ENCODE measurements at regions not wholly inside any gene's neighbourhood (a gene's known extent, or its start where the extent isn't known, plus 50 kb on each side); places are given as distances from the start of the nearest gene placed in this dataset.

DNA sequence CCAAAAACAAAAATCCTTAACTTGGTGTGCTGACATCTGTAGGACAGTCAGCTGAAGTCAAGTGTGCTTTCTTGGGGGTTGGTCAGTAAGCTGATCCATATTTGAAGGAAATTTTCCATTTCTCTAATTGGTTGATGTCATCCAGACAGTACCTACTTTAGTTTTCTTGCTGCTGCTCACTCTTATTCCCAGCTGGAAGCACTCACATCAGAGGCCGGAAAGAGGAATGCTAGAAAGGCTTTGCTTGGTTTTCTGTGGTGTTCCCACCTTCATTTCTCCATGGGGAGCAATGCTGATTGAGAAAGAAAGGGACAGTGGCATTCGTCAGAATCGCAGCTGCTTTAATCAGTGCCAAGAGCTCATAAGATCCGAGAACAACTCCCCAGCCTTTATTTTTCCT, 227.0 kb downstream of the C4orf33 start:
- WGBS (ENCODE audit: insufficient coverage): no CpG with 5 or more reads among the region's 4 CpGs
- Histone ChIP-seq H3K27me3 (ENCODE audit: control insufficient read depth, insufficient read depth, low read length) (no peaks in the 10 kb centered on the region), H3K9me3 (ENCODE audit: control insufficient read depth, insufficient read depth, low read length) (no peaks in the 10 kb centered on the region), H3K36me3 (ENCODE audit: control insufficient read depth, insufficient read depth, low read length) (no peaks in the 10 kb centered on the region), H3K4me1 (ENCODE audit: control insufficient read depth, insufficient read depth, low read length) (no peaks in the 10 kb centered on the region), H3K4me3 (ENCODE audit: low read depth, low read length) (no peak overlapping the region), H3K27ac (ENCODE audit: low read depth, low read length) (no peak overlapping the region)
- peak in 1 of 6 donors; percentile 28 for DNase-seq (ENCODE audit: low read depth in 4 of 6, low spot score in 6 of 6)

DNA sequence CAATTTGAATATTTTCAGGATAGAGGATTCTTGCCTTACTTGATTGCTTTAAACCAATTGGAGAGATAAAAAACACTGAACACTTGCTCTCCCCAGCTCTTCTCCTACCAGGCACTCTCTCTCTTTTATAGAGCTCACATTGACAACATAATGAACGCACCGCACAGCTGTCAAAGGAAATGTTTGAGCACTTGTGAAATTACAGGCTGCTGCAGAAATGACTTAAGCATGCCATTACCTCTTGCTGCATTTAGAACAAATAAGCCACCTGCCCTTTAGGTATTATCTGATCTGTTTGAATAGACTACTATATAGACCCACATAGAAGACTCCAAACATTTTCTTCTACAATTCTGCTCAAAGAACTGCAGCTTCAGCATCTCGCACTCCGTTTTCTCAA, 227.7 kb downstream of the C4orf33 start:
- DNase-seq (ENCODE audit: low read depth in 4 of 6, low spot score in 6 of 6): peak in 2 of 6 donors; percentile 19 to 87
- no peaks in the 10 kb centered on the region for H3K36me3 ChIP-seq (ENCODE audit: control insufficient read depth, insufficient read depth, low read length)
- no peaks in the 10 kb centered on the region for H3K9me3 ChIP-seq (ENCODE audit: control insufficient read depth, insufficient read depth, low read length)
- no peaks in the 10 kb centered on the region for H3K4me1 ChIP-seq (ENCODE audit: control insufficient read depth, insufficient read depth, low read length)
- 49% methylated on average over 2 of the region's 4 CpGs for WGBS (ENCODE audit: insufficient coverage)
- H3K4me3 ChIP-seq (ENCODE audit: low read depth, low read length): no peak overlapping the region
- no peaks in the 10 kb centered on the region for H3K27me3 ChIP-seq (ENCODE audit: control insufficient read depth, insufficient read depth, low read length)
- H3K27ac ChIP-seq (ENCODE audit: low read depth, low read length): no peak overlapping the region

DNA sequence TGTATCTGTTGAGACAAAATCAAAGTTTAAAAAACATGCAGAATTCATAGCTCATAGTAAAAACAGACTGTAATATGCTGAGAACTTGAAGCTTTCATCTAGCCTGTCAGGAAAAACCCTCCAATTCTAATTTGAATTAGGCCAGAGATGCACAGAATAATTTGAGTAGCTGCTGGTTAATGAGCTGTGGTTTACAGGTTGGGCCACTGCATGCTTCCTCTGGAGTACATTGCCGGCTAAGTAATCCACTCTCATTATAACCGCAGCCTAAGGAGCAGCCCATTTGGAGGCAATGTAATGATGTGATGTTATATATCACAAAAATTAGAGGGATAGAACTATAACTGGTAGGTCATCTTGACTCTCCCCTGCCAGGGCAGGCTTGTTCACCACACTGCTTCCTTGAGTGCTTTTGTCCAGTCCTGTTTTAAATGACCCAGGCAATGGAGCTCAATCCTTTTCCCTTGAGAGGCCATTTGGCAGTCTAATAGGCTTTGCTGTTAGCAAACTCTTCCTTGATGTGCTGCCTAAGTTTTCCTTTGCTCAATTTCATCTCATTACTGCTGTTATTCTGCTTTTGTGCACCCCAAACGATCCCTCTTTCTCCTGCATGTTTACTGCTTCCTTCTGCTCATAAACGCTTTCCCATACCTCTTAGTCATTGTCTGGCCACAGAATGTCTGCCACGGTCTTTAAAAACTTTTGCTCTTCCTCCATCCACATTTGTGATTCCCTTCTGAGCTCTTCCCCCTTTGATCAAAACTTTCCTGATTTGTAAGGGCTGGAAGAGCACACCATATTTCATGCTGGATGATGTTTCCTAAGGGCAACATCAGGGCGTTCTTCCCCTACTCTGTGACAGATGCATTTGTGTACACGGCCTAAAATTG, 230.9 kb downstream of the C4orf33 start:
- H3K27ac ChIP-seq (ENCODE audit: low read depth, low read length): no peak overlapping the region

DNA sequence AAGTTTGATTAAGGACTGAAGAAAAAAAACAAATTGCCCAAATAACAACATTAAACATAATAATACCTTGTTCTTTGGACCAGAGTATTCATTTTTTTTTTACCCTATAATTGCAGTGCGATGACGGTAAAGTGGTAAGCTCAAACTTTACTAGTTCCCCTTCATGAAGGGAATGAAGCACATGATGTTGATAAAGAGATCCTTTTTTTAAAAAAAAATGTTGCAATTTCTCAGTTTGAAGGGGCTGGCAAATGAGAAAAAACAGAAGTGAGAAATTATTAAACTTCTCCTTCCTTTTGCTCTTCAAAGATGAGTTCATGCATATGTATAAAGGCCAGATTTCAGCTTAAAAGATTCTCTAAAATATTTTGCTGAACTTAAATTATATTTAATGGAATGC, 231.7 kb downstream of the C4orf33 start:
- Histone ChIP-seq H3K4me3 (ENCODE audit: low read depth, low read length) (no peak overlapping the region), H3K27ac (ENCODE audit: low read depth, low read length) (no peak overlapping the region)
- no peak for DNase-seq (ENCODE audit: low read depth in 4 of 6, low spot score in 6 of 6)

More for the DNA sequence above, 230.9 kb downstream of the C4orf33 start:
- H3K4me1 ChIP-seq (ENCODE audit: control insufficient read depth, insufficient read depth, low read length): no peaks in the 10 kb centered on the region
- H3K4me3 ChIP-seq (ENCODE audit: low read depth, low read length): no peak overlapping the region
- no peaks in the 10 kb centered on the region for H3K36me3 ChIP-seq (ENCODE audit: control insufficient read depth, insufficient read depth, low read length)
- no peaks in the 10 kb centered on the region for H3K9me3 ChIP-seq (ENCODE audit: control insufficient read depth, insufficient read depth, low read length)
- peak in 1 of 6 donors; percentile 85 for DNase-seq (ENCODE audit: low read depth in 4 of 6, low spot score in 6 of 6)
- no peaks in the 10 kb centered on the region for H3K27me3 ChIP-seq (ENCODE audit: control insufficient read depth, insufficient read depth, low read length)
- WGBS (ENCODE audit: insufficient coverage): 36% methylated on average over 5 of the region's 7 CpGs

DNA sequence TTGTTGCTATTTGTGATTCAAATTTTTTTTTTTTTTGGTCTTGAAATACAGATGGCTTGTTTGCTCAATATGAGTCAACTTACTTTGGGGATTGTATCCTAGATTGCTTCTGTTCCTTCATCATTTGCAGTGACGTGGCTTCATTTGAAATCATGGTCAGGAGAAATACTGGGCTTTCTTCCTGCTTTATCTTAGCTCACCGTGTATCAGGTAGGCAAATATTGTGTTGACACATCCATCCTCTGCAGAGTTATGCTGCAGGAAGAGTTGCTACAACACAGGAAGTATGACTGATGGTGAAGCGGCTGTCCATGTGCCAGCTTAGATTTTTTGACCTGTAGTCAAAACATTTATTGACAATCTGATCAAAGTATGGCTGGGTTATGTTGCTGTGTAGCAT, 232.2 kb downstream of the C4orf33 start:
- Histone ChIP-seq H3K4me3 (ENCODE audit: low read depth, low read length) (no peak overlapping the region), H3K36me3 (ENCODE audit: control insufficient read depth, insufficient read depth, low read length) (no peaks in the 10 kb centered on the region), H3K9me3 (ENCODE audit: control insufficient read depth, insufficient read depth, low read length) (no peaks in the 10 kb centered on the region), H3K4me1 (ENCODE audit: control insufficient read depth, insufficient read depth, low read length) (no peaks in the 10 kb centered on the region), H3K27ac (ENCODE audit: low read depth, low read length) (no peak overlapping the region), H3K27me3 (ENCODE audit: control insufficient read depth, insufficient read depth, low read length) (no peaks in the 10 kb centered on the region)
- no peak for DNase-seq (ENCODE audit: low read depth in 4 of 6, low spot score in 6 of 6)
- WGBS (ENCODE audit: insufficient coverage): 93% methylated on average over 3 of the region's 3 CpGs

More for the DNA sequence above, 231.7 kb downstream of the C4orf33 start:
- no peaks in the 10 kb centered on the region for H3K36me3 ChIP-seq (ENCODE audit: control insufficient read depth, insufficient read depth, low read length)
- no CpG with 5 or more reads among the region's 2 CpGs for WGBS (ENCODE audit: insufficient coverage)
- H3K27me3 ChIP-seq (ENCODE audit: control insufficient read depth, insufficient read depth, low read length): no peaks in the 10 kb centered on the region
- no peaks in the 10 kb centered on the region for H3K4me1 ChIP-seq (ENCODE audit: control insufficient read depth, insufficient read depth, low read length)
- H3K9me3 ChIP-seq (ENCODE audit: control insufficient read depth, insufficient read depth, low read length): no peaks in the 10 kb centered on the region

DNA sequence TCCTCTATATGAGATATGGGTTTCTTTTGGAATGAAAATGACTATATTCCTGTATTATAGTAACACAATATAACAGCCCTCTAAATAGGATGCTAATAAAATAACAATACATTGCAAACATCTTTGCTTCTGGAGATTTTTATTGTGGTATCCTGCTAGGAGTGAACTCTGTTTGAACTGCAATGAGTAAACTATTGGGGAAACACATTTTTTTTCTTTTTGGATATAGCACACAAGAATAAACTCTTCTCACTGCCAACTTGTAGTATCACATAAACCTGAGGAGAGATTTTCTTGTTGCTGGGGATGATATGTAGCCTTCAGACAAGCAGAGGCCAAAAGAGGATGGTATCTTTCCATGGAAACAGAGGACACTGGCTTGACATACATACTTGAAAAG, 238.2 kb downstream of the C4orf33 start:
- no peaks in the 10 kb centered on the region for H3K36me3 ChIP-seq (ENCODE audit: control insufficient read depth, insufficient read depth, low read length)
- H3K4me1 ChIP-seq (ENCODE audit: control insufficient read depth, insufficient read depth, low read length): no peaks in the 10 kb centered on the region
- no peak overlapping the region for H3K27ac ChIP-seq (ENCODE audit: low read depth, low read length)
- no peaks in the 10 kb centered on the region for H3K9me3 ChIP-seq (ENCODE audit: control insufficient read depth, insufficient read depth, low read length)
- peak in 1 of 6 donors; percentile 47 for DNase-seq (ENCODE audit: low read depth in 4 of 6, low spot score in 6 of 6)
- no peaks in the 10 kb centered on the region for H3K27me3 ChIP-seq (ENCODE audit: control insufficient read depth, insufficient read depth, low read length)
- H3K4me3 ChIP-seq (ENCODE audit: low read depth, low read length): no peak overlapping the region

DNA sequence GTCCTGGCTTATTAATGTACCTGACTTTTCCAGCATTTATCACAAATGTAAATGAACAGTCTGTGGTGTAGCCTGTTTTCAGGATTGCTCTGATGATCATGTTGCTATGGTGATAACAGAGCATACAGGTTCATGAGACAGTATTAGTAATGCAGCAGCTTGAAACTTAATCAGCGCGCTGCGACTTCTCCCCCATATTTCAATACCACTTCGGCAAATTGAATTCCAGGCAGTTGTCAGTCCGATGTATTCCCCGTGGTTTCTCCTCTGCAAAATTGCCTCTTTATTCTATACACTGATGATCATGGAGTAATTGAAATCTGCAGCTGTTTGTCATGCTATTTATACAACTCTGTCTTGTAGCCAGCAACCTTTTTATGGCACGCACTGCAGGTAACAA, 239.3 kb downstream of the C4orf33 start:
- peak in 3 of 6 donors; percentile 39 to 95 (median 58) for DNase-seq (ENCODE audit: low read depth in 4 of 6, low spot score in 6 of 6)
- no peaks in the 10 kb centered on the region for H3K9me3 ChIP-seq (ENCODE audit: control insufficient read depth, insufficient read depth, low read length)
- no peak overlapping the region for H3K4me3 ChIP-seq (ENCODE audit: low read depth, low read length)
- no peaks in the 10 kb centered on the region for H3K36me3 ChIP-seq (ENCODE audit: control insufficient read depth, insufficient read depth, low read length)
- WGBS (ENCODE audit: insufficient coverage): no CpG with 5 or more reads among the region's 7 CpGs
- no peaks in the 10 kb centered on the region for H3K4me1 ChIP-seq (ENCODE audit: control insufficient read depth, insufficient read depth, low read length)
- no peak overlapping the region for H3K27ac ChIP-seq (ENCODE audit: low read depth, low read length)
- H3K27me3 ChIP-seq (ENCODE audit: control insufficient read depth, insufficient read depth, low read length): no peaks in the 10 kb centered on the region

DNA sequence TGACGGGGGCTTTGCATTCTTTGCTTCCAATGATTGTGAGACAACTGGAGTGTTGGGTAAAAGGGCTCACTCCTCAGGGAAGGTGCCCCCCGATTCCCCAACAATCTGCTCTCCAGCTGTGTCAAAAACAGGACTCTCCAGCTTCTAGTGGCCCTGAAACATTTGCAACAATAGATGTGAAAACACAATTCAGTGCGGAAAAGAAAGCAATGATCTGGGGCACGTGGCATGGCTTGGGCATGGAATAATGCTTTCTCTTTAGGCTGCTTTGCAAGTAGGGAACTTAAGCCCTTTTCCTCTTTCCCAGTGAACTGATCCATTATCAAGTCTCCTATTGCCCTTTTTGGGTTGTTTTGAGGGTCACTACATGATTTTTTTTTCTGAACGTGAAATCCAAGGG, 239.9 kb downstream of the C4orf33 start:
- Histone ChIP-seq H3K27me3 (ENCODE audit: control insufficient read depth, insufficient read depth, low read length) (no peaks in the 10 kb centered on the region), H3K9me3 (ENCODE audit: control insufficient read depth, insufficient read depth, low read length) (no peaks in the 10 kb centered on the region), H3K36me3 (ENCODE audit: control insufficient read depth, insufficient read depth, low read length) (no peaks in the 10 kb centered on the region), H3K4me3 (ENCODE audit: low read depth, low read length) (no peak overlapping the region), H3K27ac (ENCODE audit: low read depth, low read length) (no peak overlapping the region), H3K4me1 (ENCODE audit: control insufficient read depth, insufficient read depth, low read length) (no peaks in the 10 kb centered on the region)
- WGBS (ENCODE audit: insufficient coverage): 31% methylated on average over 2 of the region's 5 CpGs
- DNase-seq (ENCODE audit: low read depth in 4 of 6, low spot score in 6 of 6): peak in 1 of 6 donors; percentile 24

DNA sequence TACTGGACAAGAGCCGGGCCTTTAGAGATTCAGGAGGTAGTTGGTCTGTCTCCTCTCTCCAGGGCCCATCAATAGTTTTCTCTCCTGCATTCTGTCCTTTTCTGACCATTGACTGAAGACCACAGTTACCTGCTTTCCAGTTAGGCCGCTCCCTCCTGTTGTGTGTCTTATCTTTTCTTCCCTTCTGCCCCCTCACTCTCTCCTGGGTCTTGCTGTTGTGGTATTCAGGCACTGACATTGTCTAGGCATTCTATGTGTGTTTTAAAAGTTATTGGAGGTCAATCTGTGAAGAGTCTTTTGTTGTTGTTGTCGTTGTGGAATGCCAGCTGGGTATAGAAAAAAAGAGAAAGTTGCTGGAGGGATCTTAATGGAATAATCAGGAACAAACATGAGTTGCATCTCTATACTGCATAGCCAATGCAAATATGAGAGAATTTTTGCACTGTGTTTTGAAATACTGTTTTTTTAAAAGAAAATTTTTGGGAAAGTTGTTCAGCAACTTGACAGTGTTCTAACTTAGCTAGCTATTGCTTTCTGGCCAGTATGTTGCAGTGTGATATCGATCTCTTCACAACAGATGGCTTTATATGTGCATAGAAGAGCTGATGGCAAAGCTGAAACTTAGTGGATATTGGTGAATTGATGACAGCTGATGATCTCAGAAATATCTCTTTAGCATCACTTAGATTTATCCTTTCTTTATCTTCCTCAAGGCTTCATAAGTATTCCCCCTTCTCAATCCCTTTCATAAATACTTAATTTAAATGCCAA, 240.7 kb downstream of the C4orf33 start:
- Histone ChIP-seq H3K36me3 (ENCODE audit: control insufficient read depth, insufficient read depth, low read length) (no peaks in the 10 kb centered on the region), H3K27ac (ENCODE audit: low read depth, low read length) (no peak overlapping the region), H3K4me1 (ENCODE audit: control insufficient read depth, insufficient read depth, low read length) (no peaks in the 10 kb centered on the region), H3K4me3 (ENCODE audit: low read depth, low read length) (no peak overlapping the region), H3K9me3 (ENCODE audit: control insufficient read depth, insufficient read depth, low read length) (no peaks in the 10 kb centered on the region), H3K27me3 (ENCODE audit: control insufficient read depth, insufficient read depth, low read length) (no peaks in the 10 kb centered on the region)
- WGBS (ENCODE audit: insufficient coverage): 83% methylated on average over 1 of the region's 4 CpGs
- DNase-seq (ENCODE audit: low read depth in 4 of 6, low spot score in 6 of 6): peak in 1 of 6 donors; percentile 64

Measured in spinal cord (tissue), 9 donors.